NOMO-1 (cell line): ENCODE measurements at regions not wholly inside any gene's neighbourhood (a gene's known extent, or its start where the extent isn't known, plus 50 kb on each side); places are given as distances from the start of the nearest gene placed in this dataset.
"Not testable (repeated sequence)": the region's sequence is repeated elsewhere in the genome, so short reads cannot be mapped to it uniquely, and the experiment has no call there.

ENCODE experiments used
- DNase-seq, 2 experiments: peaks; one replicate each; lab custom pipeline; 2025; ENCODE audit not compliant: unreplicated experiment in 2 of 2; lab: John Stamatoyannopoulos, UW

- DNase-seq: peak in 1 of 2 experiments; percentile 66
Observed at GRCh38 chr5:17398866-17399835, 98.9 kb upstream of the TAF11L2 start.

- peak; percentile 64 to 83 for DNase-seq
Observed at GRCh38 chr5:17399931-17400330, 98.1 kb upstream of the TAF11L2 start.

GRCh38 chr5:17400724-17401469, 97.1 kb upstream of the TAF11L2 start:
- peak; percentile 74 to 78 for DNase-seq

- DNase-seq: no peak
Observed at GRCh38 chr5:17401470-17402288, 96.4 kb upstream of the TAF11L2 start.

GRCh38 chr5:17402289-17403121, 95.5 kb upstream of the TAF11L2 start:
- peak; percentile 40 to 41 for DNase-seq

GRCh38 chr5:17403695-17404490, 94.1 kb upstream of the TAF11L2 start:
- no peak for DNase-seq

GRCh38 chr5:17405976-17406375, 92.1 kb upstream of the TAF11L2 start:
- no peak for DNase-seq

- DNase-seq: no peak
Observed at GRCh38 chr5:17406423-17406838, 91.6 kb upstream of the TAF11L2 start.

GRCh38 chr5:17411436-17412402, 86.3 kb upstream of the TAF11L2 start:
- DNase-seq: peak in 1 of 2 experiments; percentile 45

GRCh38 chr5:17412760-17413671, 85.0 kb upstream of the TAF11L2 start:
- peak; percentile 88 to 97 for DNase-seq

- no peak for DNase-seq
Observed at GRCh38 chr5:17413691-17414090, 84.3 kb upstream of the TAF11L2 start.

GRCh38 chr5:17415321-17415758, 82.7 kb upstream of the TAF11L2 start:
- DNase-seq: no peak

- DNase-seq: not testable (repeated sequence)
Observed at GRCh38 chr5:17416374-17416773, 81.7 kb upstream of the TAF11L2 start.

- no peak for DNase-seq
Observed at GRCh38 chr5:17424674-17425073, 73.4 kb upstream of the TAF11L2 start.

- no peak for DNase-seq
Observed at GRCh38 chr5:17425385-17426070, 72.5 kb upstream of the TAF11L2 start.

GRCh38 chr5:17426104-17426749, 71.8 kb upstream of the TAF11L2 start:
- DNase-seq: peak in 1 of 2 experiments; percentile 49
